Stimulated activated CD4-positive, alpha-beta T cell treated with anti-CD3 and anti-CD28 coated beads, Interleukin-2, amount 100 ng/mL, for 24 hours (primary cell): ENCODE measurements at regions not wholly inside any gene's neighbourhood (a gene's known extent, or its start where the extent isn't known, plus 50 kb on each side); places are given as distances from the start of the nearest gene placed in this dataset.

Experiments
- DNase-seq, 2 donors: peaks; one replicate each; pipeline ENCODE4 v3.0.0-alpha.2; 2020

DNA sequence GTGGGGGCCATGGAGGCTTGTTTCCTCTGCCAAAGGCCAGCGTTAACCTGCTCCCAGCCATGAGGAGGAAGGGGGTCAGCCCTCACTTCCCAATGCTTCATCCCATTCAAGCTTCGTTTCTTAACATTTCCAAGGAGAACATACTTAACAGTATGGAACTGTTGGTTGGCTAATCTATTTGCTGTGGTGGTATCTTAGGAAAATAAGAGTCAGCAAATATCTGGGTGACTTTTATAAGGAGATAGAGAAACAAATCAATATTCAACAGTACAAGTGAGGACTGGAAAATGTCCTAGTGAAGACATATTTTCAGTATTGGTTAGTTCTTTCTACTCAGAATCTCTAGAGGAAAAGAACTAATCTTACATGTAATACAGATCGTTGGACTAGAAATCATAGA, 223.8 kb upstream of the ARRDC4 start:
- no peak for DNase-seq

- DNase-seq, result peak in 1 of 2 donors; percentile 27
These were observed 214.9 kb upstream of the ARRDC4 start for GRCh38 chr15:97745481-97746071.

DNA sequence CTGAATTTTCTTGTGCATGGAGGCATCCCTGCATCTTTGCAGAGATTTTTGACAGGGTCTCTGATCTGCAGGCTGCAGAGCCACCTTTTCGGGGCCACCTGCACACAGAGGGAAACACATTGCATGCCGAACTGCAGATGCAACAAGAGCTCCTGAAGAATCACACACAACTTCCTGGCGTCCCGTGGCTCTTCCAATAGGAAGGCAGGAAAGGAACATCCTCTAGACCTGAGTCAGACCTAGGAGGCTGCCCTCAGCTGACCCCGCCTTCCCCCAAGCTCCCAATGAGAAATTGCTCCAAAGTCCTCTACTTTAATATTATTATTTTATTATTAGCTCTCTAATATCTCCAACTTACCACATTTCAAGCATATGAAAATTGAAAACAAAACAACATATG, 213.2 kb upstream of the ARRDC4 start:
- DNase-seq, result no peak

- DNase-seq, result no peak
These were observed 211.9 kb upstream of the ARRDC4 start for GRCh38 chr15:97748576-97748975.

GRCh38 chr15:97750060-97750459, 210.4 kb upstream of the ARRDC4 start:
- no peak for DNase-seq

DNA sequence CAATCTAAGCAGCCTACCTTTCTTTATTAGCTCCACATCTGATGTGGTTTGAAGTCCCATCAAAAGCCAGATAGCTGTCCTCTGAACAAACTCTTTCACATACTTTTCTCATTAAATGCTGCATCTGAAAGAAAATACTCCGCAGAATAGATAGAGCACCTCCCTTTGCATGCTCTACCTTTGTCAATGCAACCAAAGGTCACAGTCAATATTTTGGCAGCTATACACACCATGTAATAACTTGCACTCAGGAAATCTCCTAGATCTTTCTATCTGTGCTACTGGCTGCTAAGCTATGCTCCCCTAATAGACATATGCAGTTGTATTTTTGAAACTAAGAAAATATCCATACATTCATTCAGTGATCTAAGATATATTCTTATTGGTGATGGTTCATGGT, 204.8 kb upstream of the ARRDC4 start:
- no peak for DNase-seq

- DNase-seq, result no peak
These were observed 201.1 kb upstream of the ARRDC4 start for GRCh38 chr15:97759363-97759762.

GRCh38 chr15:97761110-97761509, 199.4 kb upstream of the ARRDC4 start:
- DNase-seq, result no peak

GRCh38 chr15:97783240-97783639, 177.3 kb upstream of the ARRDC4 start:
- DNase-seq, result no peak

- no peak for DNase-seq
These were observed 173.8 kb upstream of the ARRDC4 start for GRCh38 chr15:97786741-97787140.

DNA sequence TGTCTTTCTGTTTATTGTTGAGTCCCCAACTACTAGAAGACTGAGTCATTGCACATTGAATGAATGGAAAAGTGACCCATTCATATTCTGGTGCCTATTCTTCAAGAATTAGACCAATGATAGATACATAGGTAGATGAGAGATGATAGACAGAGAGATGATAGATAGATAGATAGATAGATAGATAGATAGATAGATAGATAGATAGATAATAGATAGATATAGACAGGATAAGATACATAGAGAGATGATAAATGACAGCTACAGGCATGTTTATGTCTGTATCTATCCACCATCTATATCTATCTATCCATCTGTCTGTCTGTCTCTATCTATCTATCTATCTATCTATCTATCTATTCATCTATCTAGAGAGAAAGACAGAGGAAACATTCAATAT, 170.3 kb upstream of the ARRDC4 start:
- no peak for DNase-seq

DNA sequence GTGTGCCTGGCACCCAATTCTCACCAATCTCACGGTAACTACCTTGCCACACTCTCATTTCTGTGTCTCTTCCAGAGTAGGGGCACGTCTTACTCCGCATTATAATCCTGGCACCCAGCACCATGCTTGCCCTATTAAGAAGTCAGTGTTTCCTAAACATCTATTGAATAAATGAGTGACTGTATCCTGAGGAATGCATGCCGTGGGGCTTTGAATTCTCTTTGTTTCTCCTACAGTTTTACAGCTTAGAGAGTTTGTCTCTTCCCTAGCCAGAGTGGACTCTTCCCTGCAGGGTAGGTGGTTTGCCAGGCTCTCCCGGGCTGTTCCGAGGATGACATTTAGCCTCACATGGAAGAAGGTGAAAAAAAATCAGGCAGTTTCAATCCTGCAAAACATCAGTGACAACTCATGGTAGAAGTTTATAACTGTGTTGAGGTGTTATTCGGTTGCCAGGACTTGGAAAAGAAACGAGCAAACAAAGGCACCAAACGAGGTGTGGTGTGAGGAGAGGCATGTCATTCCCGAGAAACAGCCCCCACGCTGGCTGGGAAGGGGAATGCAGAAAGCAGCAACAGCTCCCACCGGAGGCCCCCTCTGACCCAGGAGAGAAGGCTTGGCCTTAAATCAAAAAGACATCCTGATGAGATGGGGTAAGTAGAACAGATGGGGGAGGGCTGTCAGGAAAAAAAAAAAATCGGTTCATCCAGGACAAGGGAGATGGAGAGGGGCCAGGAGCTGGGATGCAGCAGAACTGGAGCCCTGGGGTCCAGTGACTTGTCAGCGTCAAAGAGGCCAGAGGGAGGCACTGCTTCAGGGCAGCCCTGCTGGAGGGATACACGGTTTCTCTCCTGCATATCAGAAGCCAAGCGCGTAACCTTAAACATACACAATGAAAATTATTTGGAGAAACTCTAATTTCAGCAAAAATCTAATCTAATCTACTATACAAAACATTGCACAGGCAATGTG, 168.4 kb upstream of the ARRDC4 start:
- DNase-seq, result no peak

DNA sequence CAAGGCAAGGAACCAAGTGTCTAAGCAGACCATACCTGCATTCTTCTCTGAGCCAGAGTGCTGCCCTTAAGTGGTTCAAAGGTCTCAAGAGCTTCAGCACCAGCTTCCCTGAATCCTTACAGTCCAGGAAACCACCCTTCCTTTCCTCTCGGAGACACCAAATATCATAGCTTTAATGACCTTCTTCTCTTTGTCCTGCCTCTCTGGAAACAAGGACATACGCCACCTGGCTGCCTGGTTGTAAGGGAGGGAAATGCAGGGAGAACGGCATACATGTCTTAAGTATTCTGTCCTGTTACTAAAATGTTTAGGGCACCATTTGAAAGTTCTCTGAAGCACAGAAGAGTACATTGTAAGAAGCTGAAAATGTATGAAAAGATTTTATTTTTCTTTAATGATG, 155.6 kb upstream of the ARRDC4 start:
- DNase-seq, result no peak

DNA sequence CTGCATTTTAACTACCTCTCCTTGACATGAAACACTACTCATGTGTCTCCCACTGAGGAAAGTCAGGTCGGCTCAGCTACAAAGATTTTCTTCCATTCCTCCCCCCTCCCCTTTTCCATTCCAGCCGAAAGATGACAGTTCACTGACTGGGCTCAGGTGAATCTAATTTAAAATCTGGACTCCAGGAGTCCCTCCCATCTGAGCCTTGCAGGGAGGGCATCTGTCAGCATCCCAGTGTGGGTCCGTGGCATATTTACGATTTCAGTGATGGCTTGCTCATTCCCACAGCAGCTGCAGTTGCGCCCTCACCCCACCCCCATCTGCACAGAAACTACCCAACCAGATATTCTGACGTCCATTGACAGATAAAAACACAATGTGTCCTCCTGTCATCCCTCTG, 153.7 kb upstream of the ARRDC4 start:
- DNase-seq, result no peak

DNA sequence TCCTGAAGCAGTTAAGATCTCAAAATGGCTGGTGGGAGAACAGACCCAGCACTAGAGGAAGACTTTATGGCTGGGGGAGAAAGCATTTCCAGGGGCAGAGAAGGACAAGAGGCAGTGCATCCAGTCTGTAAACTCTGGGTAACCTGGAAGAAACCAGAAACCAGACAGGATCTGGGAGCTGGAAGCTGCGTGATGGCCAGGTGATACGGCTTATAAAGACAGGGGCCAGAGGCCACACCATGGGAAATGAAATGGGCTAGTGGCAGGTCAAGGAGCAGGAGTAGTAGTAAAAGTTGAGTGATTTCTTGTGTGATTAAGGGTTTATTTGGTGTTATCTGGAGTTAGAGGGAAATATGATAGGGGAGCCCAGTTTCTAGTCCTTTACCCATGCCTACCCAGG, 144.7 kb upstream of the ARRDC4 start:
- DNase-seq, result no peak

DNA sequence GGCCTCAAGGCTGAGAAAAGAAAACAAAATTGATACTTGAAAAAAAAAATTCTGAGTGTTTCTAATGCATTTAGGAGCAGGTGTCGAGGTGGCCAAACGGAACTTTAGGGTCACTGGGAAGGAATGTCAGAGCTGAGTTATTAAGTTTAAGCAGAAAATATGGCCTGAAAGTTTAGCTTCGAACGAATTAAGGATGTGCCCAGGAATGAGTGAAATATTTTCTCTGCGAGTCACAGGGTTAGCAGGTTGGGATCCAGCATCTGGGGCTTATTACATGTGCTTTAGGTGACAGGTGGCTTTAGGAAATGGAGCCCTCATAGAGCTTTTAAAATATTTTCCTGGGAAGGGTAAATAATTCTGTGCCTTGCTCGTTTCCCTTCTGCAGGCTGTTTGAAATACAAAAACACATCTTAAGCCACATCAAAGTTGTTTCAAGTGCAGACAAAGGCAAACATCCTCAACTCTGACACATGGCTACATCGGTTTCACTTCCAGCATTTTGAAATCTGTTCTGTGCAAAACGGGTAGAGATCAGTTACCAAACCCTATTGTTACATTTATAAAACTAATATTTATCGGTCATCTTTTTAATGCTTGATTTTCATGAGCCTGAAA, 143.1 kb upstream of the ARRDC4 start:
- DNase-seq, result no peak

DNA sequence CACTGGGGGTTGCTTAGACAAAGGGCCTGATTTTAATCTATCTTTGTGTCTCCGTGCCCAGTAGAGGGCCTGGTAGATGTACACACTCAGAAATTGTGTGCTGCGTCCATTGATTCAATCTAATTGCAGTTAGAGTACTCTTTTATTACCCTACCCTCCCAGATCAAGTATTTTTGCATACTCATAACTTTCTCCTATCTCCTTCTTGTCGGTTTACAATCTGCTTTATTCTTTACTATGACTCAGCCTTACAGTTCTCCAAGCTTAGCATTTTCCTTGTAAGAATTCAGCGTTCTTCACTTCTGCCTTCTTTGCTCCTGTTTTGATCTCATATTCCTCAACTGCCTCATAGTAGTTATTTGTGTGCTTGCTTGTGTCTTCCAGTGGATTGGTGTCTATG, 124.5 kb upstream of the ARRDC4 start:
- no peak for DNase-seq

GRCh38 chr15:97837896-97838295, 122.6 kb upstream of the ARRDC4 start:
- DNase-seq, result no peak

DNA sequence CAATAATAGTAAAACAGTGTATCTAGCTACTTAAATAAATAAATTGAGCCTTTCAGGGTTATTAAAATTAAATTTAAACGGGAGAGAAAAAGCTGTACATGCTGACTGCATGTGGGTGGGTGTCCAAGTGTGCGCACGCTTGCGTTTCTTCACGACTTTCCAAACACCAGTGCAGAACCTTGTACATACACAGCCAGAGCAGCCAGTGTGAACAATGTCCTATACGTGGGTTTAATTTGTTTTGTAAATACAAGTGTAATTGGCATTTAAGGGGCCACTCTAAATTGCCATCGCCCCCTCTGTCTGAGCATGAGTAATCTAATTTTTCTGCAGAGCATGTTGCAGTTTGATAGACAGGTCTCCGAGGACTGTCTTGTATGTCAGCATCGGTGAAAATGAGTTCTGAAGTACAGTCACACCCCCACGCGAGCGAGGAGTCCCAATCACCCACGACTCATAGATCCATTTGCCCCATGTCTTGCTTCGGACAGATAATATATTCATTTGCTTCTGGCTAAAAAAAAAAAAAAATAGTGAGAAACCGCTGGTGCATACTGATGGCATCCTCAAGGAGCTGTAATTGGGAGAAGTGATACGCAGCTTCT, 121.8 kb upstream of the ARRDC4 start:
- no peak for DNase-seq

- DNase-seq, result no peak
These were observed 120.0 kb upstream of the ARRDC4 start for GRCh38 chr15:97840501-97840900.

DNA sequence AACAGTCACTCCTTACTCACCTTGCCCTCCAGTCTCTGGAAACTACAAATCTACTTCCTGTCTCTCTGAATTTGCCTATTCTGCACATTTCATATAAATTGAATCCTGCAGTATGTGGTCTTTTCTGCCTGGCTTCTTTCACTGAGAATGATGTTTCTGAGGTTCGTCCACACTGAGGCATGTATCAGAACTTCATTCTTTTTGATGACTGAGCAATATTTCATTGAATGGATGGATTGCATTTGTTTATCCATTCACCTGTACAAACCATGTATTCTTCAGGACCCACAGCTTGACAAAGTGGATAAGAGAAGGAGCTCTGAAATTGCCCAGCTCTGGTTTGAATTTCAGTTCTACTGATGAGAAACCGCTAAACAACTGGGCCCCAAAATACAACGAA, 118.9 kb upstream of the ARRDC4 start:
- DNase-seq, result no peak

- DNase-seq, result no peak
These were observed 111.3 kb upstream of the ARRDC4 start for GRCh38 chr15:97849183-97849582.

- DNase-seq, result no peak
These were observed 102.2 kb upstream of the ARRDC4 start for GRCh38 chr15:97858296-97858695.
